Middle frontal gyrus (tissue), 1 donor: ENCODE measurements at regions not wholly inside any gene's neighbourhood (a gene's known extent, or its start where the extent isn't known, plus 50 kb on each side); places are given as distances from the start of the nearest gene placed in this dataset.

Source experiments
- DNase-seq: peaks from one replicate; pipeline ENCODE4 v3.0.0-alpha.2; 2015; ENCODE audit warnings: low spot score; ENCODE audit errors: extremely low spot score

GRCh38 chr19:31500946-31501345 is 151.7 kb upstream of the TSHZ3 start:
- DNase-seq = no peak

GRCh38 chr19:31501427-31502195 is 152.4 kb upstream of the TSHZ3 start:
- DNase-seq = no peak

- DNase-seq = no peak
Observed at GRCh38 chr19:31502536-31503170, 153.4 kb upstream of the TSHZ3 start.

- DNase-seq = no peak
Observed at GRCh38 chr19:31503211-31503610, 154.0 kb upstream of the TSHZ3 start.

- no peak for DNase-seq
Observed at GRCh38 chr19:31504221-31504620, 155.0 kb upstream of the TSHZ3 start.

- no peak for DNase-seq
Observed at GRCh38 chr19:31505596-31505910, 156.3 kb upstream of the TSHZ3 start.

- DNase-seq = no peak
Observed at GRCh38 chr19:31506102-31506501, 156.9 kb upstream of the TSHZ3 start.

GRCh38 chr19:31510635-31511034 is 161.4 kb upstream of the TSHZ3 start:
- DNase-seq = no peak

GRCh38 chr19:31511098-31511497 is 161.9 kb upstream of the TSHZ3 start:
- DNase-seq = no peak

- no peak for DNase-seq
Observed at GRCh38 chr19:31511696-31512095, 162.5 kb upstream of the TSHZ3 start.

GRCh38 chr19:31512181-31512970 is 163.1 kb upstream of the TSHZ3 start:
- no peak for DNase-seq

GRCh38 chr19:31513841-31514240 is 164.6 kb upstream of the TSHZ3 start:
- no peak for DNase-seq

GRCh38 chr19:31515931-31516330 is 166.7 kb upstream of the TSHZ3 start:
- no peak for DNase-seq

GRCh38 chr19:31516756-31517155 is 167.5 kb upstream of the TSHZ3 start:
- no peak for DNase-seq

- no peak for DNase-seq
Observed at GRCh38 chr19:31517224-31518180, 168.3 kb upstream of the TSHZ3 start.

- DNase-seq = no peak
Observed at GRCh38 chr19:31518216-31519020, 169.2 kb upstream of the TSHZ3 start.

- no peak for DNase-seq
Observed at GRCh38 chr19:31519256-31519655, 170.0 kb upstream of the TSHZ3 start.

GRCh38 chr19:31519908-31520307 is 170.7 kb upstream of the TSHZ3 start:
- no peak for DNase-seq

GRCh38 chr19:31520633-31521032 is 171.4 kb upstream of the TSHZ3 start:
- no peak for DNase-seq

GRCh38 chr19:31525610-31526147 is 176.4 kb upstream of the TSHZ3 start:
- no peak for DNase-seq
